Spleen (tissue), 7 donors: ENCODE measurements at regions not wholly inside any gene's neighbourhood (a gene's known extent, or its start where the extent isn't known, plus 50 kb on each side); places are given as distances from the start of the nearest gene placed in this dataset.

Source experiments
- CTCF ChIP-seq, 11 experiments: fragments of 200-600 bp in 7 of 11; fragments of 450-650 bp in 4 of 11; sonication (generic) in 4 of 11; IDR thresholded peaks in 8 of 11; conservative IDR thresholded peaks in 3 of 11; 1 replicate in 7 of 11; 2 replicates in 4 of 11; pipeline versions ENCODE4 v1.4.0 to v1.8.0; 2016 to 2021; ENCODE audit warnings: antibody characterized with exemption in 11 of 11, inconsistent platforms in 4 of 11, mild to moderate bottlenecking in 1 of 11
- POLR2A ChIP-seq, 3 donors: fragments of 450-650 bp; IDR thresholded peaks; one replicate each; pipeline ENCODE4 v1.5.1; 2017; ENCODE audit warnings: antibody characterized with exemption in 3 of 3, mild to moderate bottlenecking in 1 of 3
- donor health status: DM: no; HTN: no; CAD: no; lungs with moderate emphysema.
- donor health status: DM: no; HTN: no; CAD: no.
- donor health status: DM: no; HTN: no; CAD: no.

DNA sequence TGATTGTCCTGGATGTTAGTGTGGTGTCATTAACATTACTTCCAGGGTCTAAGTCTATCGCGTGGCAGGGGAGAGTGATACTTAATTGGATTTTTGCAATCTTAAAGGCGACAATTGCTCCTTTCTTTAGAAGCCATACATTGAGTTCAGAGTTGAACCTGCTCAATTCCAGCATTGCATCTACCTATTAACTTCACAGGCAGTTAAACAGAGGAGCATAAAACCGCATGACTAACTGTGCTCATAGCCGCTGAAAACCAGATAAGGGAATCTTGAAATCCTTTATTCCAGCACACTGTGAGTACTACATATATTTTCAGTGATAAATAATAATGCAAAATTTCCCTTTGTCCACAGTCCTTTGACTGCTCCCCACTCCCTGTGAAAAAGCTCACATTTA, 255.3 kb downstream of the STK31 start:
- TF ChIP-seq CTCF (IDR thresholded peaks at IDR 0.05 in 8 of 11, conservative IDR thresholded peaks at IDR 0.05 in 3 of 11) (no peak), POLR2A (IDR thresholded peaks at IDR 0.05) (no peak)
